ENCODE measurements at regions not wholly inside any gene's neighbourhood (a gene's known extent, or its start where the extent isn't known, plus 50 kb on each side); places are given as distances from the start of the nearest gene placed in this dataset.
"Not testable (repeated sequence)": the region's sequence is repeated elsewhere in the genome, so short reads cannot be mapped to it uniquely, and the experiment has no call there.

DNA sequence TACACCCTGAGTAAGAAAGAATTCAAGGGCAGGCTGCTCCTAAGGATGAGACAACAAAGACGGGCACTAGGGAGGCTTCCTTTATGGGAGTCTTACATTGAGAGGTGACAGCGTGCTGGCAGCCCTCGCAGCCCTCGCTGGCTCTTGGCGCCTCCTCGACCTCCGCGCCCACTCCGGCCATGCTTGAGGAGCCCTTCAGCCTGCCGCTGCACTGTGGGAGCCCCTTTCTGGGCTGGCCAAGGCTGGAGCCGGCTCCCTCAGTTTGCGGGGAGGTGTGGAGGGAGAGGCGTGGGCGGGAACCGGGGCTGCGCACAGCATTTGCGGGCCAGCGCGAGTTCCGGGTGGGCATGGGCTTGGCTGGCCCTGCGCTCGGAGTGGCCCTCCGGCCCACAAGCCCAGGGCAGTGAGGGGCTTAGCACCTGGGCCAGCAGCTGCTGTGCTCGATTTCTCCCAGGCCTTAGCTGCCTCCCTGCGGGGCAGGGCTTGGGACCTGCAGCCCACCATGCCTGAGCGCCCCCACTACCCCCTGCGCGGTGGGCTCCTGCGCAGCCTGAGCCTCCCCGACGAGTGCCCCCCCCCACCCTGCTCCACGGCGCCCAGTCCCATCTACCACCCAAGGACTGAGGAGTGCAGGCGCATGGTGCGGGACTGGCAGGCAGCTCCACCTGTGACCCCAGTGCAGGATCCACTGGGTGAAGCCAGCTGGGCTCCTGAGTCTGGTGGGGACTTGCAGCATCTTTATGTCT, 75.3 kb downstream of the BARX1 start:
- DNase-seq, result not testable (repeated sequence)

- no peak for DNase-seq
Observed at GRCh38 chr9:93875330-93875729, 79.8 kb downstream of the BARX1 start.

- no peak for DNase-seq
Observed at GRCh38 chr9:93874242-93874641, 80.9 kb downstream of the BARX1 start.

GRCh38 chr9:93871286-93871685, 83.9 kb downstream of the BARX1 start:
- DNase-seq, result no peak

GRCh38 chr9:93869863-93870262, 85.3 kb downstream of the BARX1 start:
- no peak for DNase-seq

GRCh38 chr9:93869088-93869487, 86.1 kb downstream of the BARX1 start:
- no peak for DNase-seq

DNA sequence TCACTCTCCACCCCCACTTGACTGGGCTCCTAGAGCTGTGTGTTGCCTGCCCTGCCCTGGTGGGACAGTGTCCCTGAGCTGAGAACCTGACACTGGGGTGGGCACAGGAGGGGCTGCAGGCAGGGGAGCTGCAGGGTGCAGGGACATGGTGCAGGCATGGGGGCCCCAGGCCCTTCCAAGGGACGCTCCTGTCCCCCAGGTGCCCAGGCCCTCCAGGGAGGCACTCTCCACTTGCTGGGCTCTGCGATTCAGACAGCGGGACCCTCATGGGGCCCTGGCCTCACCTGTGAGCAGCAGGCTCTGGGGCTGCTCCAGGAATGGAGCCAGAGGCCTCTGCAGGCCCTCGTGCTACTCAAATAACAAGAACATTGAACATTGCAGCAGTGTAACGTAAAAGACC, 89.4 kb downstream of the BARX1 start:
- DNase-seq, result no peak

- DNase-seq, result no peak
Observed at GRCh38 chr9:93865245-93865644, 89.9 kb downstream of the BARX1 start.

GRCh38 chr9:93864840-93865239, 90.3 kb downstream of the BARX1 start:
- no peak for DNase-seq

DNA sequence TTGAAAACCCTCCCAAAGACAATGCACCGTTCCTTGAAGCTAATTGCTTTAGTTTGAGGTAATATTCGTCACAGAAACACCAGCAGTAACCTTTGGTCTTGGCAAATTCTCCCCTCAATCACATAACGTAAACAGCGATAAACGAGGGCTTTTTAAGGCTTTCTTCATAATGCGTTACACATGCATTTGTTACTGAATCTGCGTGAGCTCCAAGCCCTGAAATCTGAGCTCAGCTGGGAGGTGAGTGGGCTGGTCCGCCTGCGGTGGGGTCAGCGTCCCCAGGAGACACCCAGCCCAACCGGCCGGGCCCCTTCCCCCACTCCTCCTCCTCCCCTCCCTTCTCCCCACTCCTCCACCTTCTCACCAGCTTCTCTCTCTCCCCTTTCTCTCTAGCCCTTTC, 91.1 kb downstream of the BARX1 start:
- no peak for DNase-seq

DNA sequence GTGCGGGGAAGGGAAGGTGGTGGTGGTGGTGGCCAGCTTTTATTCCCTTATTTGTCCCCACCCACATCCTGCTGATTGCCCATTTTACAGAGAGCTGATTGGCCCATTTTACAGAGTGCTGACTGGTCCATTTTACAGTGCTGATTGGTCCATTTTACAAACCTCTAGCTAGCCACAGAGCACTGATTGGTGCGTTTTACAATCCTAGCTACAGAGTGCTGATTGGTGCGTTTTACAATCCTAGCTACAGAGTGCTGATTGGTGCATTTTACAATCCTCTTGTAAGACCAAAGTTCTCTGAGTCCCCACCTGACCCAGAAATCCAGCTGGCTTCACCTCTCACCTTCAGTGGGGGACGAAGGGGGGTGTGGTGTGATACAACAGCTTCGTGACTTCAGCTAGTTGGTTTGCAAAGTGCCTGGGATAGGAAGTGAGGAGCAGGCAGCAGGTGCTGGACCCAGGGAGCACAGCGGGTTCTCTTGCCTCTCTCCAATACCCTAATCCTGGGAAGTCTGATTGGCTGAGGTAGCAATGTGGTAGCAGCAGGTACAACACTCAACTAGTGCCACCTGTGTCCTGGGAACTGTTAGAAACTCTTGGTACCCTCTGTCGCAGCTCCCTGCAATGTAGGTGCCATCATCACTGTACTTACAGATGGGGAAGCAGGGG, 92.1 kb downstream of the BARX1 start:
- no peak for DNase-seq

- no peak for DNase-seq
Observed at GRCh38 chr9:93861736-93862358, 93.3 kb downstream of the BARX1 start.

- peak; percentile 49 for DNase-seq
Observed at GRCh38 chr9:93860694-93861658, 94.2 kb downstream of the BARX1 start.

GRCh38 chr9:93859431-93860215, 95.5 kb downstream of the BARX1 start:
- no peak for DNase-seq

DNA sequence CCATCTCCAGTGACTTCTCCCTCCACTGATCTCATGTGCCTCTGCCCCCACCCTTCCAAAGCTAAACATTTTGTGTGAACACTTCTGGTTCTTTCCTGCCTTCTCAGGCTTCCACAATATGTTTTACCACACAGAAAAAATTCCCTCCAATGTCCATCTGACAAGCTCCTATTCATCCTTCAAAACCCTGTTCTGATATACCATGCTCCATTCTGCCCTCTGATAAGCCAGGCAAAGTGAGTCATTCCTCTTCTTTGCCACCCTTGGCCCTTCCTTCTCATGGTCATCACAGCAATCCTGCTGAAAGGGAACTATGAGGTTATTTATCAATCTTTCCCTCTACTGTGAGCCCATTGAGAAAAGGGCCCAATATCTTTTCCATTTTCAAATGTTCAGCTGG, 97.6 kb downstream of the BARX1 start:
- DNase-seq, result no peak

DNA sequence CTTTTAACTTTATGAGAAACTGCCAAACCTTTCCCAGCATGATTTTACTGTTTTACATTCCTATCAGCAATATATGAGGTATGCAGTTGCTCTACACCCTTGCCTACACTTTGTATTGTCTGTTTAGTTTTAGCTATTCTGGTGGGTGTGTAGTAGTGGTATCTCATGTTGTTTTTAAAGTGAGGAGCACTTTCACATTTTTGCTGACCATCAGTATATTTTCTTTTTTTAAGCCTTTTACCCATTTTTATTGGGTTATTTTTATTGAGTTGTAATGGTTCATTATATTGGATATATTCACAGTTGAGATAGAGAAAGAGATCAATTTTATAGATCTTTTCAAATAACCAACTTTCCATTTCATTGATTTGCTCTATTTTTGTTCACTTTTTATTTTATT, 102.4 kb downstream of the BARX1 start:
- DNase-seq, result no peak

DNA sequence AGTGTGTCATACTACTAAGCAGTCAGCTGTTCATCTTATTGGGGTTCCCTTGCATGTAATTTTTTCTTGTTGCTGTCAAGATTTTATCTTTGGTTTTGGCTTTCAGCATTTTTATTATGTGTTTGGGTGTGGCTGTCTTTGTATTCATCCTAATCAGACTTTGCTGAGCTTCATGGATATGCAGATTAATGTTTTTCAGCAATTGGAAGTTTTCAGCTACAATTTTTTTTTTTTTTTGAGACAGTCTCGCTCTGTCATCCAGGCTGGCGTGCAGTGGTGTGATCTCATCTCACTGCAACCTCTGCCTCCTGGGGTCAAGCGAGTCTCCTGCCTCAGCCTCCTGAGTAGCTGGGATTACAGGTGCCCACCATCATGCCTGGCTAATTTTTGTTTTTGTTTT, 108.8 kb downstream of the BARX1 start:
- DNase-seq, result no peak

GRCh38 chr9:93843396-93843795, 111.8 kb downstream of the BARX1 start:
- DNase-seq, result no peak

- DNase-seq, result no peak
Observed at GRCh38 chr9:93830606-93831005, 124.5 kb downstream of the BARX1 start.

DNA sequence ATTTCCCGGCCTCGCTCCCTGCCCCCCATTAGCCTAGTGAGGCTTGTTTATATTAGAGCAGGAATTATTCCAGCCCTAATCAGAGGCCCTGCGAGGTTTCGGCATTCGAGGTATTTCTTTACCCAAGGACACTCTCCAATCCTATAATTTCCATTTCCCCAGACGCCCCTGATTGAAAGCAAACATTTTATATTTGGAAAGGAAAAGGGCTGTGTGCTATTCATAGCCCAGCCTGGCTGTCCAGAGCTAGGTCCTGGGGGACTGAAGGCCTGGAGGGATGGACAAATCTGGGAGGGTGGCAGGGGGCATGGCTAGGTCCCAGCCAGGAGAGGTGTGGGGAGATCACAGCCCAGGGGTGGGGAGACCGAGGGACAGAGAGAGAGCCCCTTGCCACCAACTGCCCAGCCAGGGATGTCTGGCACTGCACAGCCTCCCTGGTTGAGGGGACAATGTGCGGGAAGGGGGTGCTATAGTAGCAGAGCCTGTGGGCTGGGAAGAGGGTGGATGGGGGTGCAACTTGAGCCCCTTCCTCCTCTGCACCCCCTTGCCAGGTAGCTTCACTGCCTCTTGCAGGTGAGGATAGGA, 125.1 kb downstream of the BARX1 start:
- no peak for DNase-seq

DNA sequence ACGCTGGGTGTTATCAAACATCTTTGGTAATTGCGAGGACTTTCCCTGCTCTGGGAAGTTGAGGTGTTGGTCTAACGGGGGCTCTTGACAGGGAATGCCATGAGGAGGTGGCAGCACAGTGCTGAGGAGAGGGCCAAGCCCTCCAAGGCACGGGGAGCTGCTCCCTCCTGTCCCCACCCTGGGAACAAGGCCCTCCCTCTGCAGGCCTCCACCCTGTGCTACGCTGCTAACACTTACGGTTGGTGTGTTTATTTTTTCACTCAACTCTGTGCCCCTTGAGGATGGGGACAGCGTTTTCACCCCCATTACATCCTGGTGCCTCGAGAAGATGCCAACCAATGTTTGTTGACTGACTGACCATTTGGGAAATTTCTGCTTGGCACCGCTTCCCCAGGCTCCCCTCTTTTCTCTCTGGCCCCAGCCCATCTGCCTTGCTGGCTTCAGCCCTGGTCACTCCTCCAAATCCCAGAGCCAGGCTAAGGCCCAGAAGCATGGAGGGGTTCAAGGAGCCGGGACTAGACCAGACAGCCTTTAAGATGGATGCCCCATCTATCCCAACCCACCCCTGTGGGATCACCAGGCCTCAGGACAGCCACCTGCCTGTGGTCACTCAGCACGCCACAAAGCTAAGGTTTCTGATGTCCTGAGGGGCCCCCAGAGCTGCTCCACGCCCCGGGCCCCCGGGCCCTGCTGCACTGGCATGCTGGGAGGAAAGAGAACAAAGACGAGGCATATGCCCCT, 125.7 kb downstream of the BARX1 start:
- no peak for DNase-seq

Measured in right kidney (tissue), 1 donor.